Stomach smooth muscle (tissue), 2 donors: ENCODE measurements at regions not wholly inside any gene's neighbourhood (a gene's known extent, or its start where the extent isn't known, plus 50 kb on each side); places are given as distances from the start of the nearest gene placed in this dataset.

Experiments
- H3K27ac ChIP-seq: one replicate; pipeline ENCODE4 v1.7.0; 2013; ENCODE audit warnings: mild to moderate bottlenecking, low read length, inconsistent platforms
- H3K27me3 ChIP-seq, 2 donors: one replicate each; pipeline ENCODE4 v1.7.0; 2013; ENCODE audit warnings: low read length in 2 of 2; ENCODE audit not compliant: insufficient read depth in 2 of 2, control insufficient read depth in 1 of 2
- H3K36me3 ChIP-seq, 2 donors: one replicate each; pipeline ENCODE4 v1.7.0; 2013; ENCODE audit warnings: low read length in 2 of 2; ENCODE audit not compliant: control insufficient read depth in 2 of 2, insufficient read depth in 2 of 2
- H3K4me1 ChIP-seq: one replicate; pipeline ENCODE4 v1.7.0; 2013; ENCODE audit warnings: low read length; ENCODE audit not compliant: control insufficient read depth, insufficient read depth
- H3K4me3 ChIP-seq, 2 donors: one replicate each; pipeline ENCODE4 v1.7.0; 2013; ENCODE audit warnings: low read length in 2 of 2
- H3K9ac ChIP-seq, 2 donors: one replicate each; pipeline ENCODE4 v1.7.0; 2013; ENCODE audit warnings: low read length in 2 of 2, mild to moderate bottlenecking in 1 of 2
- H3K9me3 ChIP-seq, 2 donors: one replicate each; pipeline ENCODE4 v1.7.0; 2013; ENCODE audit warnings: low read length in 2 of 2; ENCODE audit not compliant: control insufficient read depth in 2 of 2
- donor health status: healthy.
- donor health status: Pancreatic carcinoma.

DNA sequence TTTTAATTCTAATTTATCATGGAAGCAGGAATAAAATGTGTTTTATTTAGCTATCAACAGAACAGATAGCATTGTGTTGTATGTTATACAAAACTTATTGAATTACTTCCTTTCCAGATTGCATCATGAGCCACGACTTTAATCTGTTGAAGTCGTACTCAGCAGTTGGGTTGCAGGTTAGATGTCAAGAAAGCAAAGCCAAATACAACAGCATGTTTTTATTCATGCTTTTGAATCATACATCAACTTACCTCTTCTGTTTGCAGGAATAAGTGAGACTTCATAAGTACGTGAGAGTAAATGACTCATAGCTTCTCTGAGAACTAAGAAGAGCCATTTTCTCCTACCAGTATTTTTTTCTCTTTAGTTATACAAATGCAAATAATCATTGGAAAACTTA, 110.8 kb upstream of the ADGRL4 start:
- Histone ChIP-seq H3K27me3 (no peaks in the 10 kb centered on the region), H3K36me3 (no peaks in the 10 kb centered on the region), H3K4me1 (no peaks in the 10 kb centered on the region), H3K4me3 (no peak overlapping the region), H3K9ac (no peak overlapping the region), H3K27ac (no peak overlapping the region), H3K9me3 (no peaks in the 10 kb centered on the region)

DNA sequence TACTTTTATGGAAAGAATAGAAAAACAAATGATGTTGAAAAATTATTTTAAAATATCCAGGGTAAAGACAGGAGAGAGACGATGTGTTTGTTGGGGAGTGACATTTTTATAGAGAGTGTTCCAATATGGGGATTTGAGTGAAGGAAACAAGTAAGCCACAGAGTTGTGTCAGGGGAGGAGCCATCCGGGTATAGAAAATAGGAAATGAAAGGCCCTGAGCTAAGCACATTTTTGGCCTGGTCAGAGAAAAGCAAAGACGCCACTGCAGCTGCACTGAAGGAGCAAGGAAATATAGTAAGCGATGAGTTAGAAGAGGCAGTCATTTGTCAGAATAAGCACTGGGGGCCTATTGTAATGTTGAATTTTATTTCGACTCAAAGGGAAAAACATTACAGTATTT, 107.3 kb upstream of the ADGRL4 start:
- Histone ChIP-seq H3K4me1 (no peaks in the 10 kb centered on the region), H3K27ac (no peak overlapping the region), H3K4me3 (no peak overlapping the region), H3K27me3 (no peaks in the 10 kb centered on the region), H3K36me3 (no peaks in the 10 kb centered on the region), H3K9me3 (no peaks in the 10 kb centered on the region), H3K9ac (no peak overlapping the region)

DNA sequence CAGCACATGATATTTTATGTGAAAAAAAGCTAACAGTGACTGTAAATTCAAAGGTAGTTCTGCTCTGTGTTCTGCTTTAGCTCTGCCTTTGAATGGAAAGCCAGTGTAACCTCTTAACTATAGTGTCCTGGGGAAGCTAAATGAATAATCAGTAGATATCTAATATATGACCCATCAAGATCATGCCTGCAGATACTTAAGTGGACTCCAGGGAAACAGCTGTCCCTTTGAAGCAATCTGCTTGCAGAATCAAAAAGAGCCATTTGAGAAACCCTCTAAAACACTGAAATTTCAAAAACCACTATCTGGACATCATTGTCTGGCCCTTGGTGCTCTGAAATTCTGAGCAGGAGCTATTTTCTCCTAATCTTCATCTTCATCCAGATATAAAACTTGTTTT, 104.2 kb upstream of the ADGRL4 start:
- Histone ChIP-seq H3K4me1 (no peaks in the 10 kb centered on the region), H3K9ac (no peak overlapping the region), H3K36me3 (no peaks in the 10 kb centered on the region), H3K4me3 (no peak overlapping the region), H3K27me3 (no peaks in the 10 kb centered on the region), H3K9me3 (no peaks in the 10 kb centered on the region), H3K27ac (no peak overlapping the region)

DNA sequence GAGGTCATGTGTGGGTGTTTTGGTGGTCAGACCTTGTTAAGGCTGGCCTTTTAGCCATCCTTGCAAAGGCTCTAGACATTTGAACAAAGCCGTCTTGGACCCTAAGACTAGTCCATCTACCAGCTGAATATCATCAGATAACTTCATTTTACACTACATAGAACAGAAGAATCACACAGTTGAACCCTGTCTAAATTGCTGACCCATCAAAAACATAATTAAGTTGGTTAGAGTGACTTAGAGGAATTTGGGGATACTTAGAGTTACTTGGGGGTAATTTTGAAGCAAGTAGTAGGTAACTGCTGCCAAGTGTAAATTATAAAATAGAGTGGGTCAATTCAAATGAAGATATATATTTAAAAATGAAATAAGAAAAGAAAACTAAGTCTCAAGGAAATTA, 102.9 kb upstream of the ADGRL4 start:
- Histone ChIP-seq H3K27ac (no peak overlapping the region), H3K36me3 (no peaks in the 10 kb centered on the region), H3K4me1 (no peaks in the 10 kb centered on the region), H3K27me3 (no peaks in the 10 kb centered on the region), H3K4me3 (no peak overlapping the region), H3K9ac (no peak overlapping the region), H3K9me3 (no peaks in the 10 kb centered on the region)

DNA sequence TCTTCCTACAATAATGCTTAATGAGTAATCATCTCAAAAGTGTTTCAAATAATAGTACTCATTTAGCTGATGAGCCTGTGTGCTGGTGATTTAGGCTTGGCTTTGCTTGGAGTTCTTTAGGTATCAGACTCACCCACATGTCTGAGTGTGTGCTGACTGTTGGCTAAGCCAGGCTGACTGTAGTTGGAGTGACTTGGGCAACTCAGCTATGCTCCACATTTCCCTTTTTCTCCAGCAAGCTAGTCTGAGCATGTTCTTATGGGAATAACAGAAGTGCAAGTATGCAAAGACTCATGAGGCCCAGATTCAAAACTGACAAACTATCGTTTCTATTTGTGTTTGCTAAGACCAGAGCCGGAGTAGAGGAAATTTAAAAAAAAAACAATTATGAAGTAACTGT, 99.0 kb upstream of the ADGRL4 start:
- no peaks in the 10 kb centered on the region for H3K36me3 ChIP-seq
- H3K27ac ChIP-seq: no peak overlapping the region
- no peaks in the 10 kb centered on the region for H3K4me1 ChIP-seq
- no peak overlapping the region for H3K4me3 ChIP-seq
- H3K27me3 ChIP-seq: no peaks in the 10 kb centered on the region
- H3K9me3 ChIP-seq: no peaks in the 10 kb centered on the region
- H3K9ac ChIP-seq: no peak overlapping the region

DNA sequence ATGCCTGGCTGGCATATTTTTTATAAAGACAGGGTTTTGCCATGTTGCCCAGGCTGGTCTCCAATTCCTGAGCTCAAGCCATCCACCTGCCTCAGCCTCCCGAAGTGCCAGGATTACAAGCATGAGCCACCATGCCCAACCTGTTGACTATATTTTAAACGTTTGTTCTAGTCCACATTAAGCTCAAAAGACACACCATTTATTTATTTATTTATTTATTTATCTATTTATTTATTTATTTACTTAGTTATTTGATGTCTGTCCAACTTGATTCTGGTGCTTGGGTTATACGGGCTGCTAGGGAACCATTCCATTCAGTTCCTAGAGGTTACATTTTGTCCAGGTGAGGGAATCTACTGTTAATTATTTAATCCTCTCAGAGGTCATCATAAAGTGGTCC, 98.1 kb upstream of the ADGRL4 start:
- Histone ChIP-seq H3K4me3 (no peak overlapping the region), H3K27me3 (no peaks in the 10 kb centered on the region), H3K27ac (no peak overlapping the region), H3K9ac (no peak overlapping the region), H3K9me3 (no peaks in the 10 kb centered on the region), H3K4me1 (no peaks in the 10 kb centered on the region), H3K36me3 (no peaks in the 10 kb centered on the region)

DNA sequence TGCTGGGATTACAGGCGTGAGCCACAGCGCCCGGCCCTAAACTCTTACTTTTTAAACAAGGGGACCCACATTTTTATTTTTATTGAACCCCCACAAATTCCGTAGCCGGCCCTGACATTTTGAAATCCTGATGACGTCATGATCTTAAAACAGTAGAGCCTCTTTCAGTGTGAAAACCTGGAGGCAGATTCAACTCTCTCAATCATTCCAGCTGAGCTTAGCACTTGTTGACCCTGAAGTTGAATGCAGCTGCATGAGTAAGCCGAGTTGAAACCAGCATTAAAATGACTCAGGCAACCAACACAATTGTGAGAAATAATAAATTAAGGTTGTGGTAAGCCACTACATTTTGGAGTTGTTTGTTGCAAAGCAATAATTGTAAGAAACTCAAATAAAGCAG, 93.9 kb upstream of the ADGRL4 start:
- Histone ChIP-seq H3K4me3 (no peak overlapping the region), H3K36me3 (no peaks in the 10 kb centered on the region), H3K27ac (no peak overlapping the region), H3K27me3 (no peaks in the 10 kb centered on the region), H3K4me1 (no peaks in the 10 kb centered on the region), H3K9ac (no peak overlapping the region), H3K9me3 (no peaks in the 10 kb centered on the region)

DNA sequence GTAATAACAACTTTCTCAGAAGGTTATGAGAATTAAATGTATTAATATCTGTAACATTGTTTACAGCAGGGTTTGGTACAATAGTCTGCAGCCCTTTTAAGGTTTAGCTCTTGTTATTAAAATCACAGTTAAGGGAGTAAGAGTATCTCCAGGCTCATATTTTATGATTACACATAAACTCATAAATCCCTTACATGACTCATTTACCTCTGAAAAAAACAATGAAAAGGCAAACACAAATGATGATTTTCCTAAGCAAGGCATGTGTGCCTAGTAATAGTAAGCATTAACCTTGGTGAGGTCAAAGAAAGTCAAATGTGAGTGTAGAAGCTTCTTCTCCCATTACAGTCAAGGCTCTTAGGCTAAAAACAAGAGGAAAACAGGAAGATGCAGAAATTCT, 84.5 kb upstream of the ADGRL4 start:
- H3K9ac ChIP-seq: no peak overlapping the region

DNA sequence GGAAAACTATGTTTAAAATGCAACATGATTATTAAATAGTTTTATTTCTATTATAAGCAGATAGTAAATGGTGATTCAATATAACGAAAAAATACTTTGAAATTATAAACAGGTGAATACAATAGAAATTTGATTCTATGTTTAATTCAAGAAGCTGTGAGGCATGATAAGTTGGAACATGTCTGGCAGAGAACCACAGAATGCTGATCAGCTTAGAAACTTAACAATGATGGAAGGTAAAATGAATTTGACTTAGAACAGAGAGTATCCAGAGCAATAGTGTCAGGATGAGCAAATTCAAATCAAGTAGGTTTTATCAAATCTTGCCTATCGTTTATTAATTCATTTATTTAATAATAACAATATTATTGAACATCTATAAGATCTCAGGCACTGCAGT, 83.4 kb upstream of the ADGRL4 start:
- no peaks in the 10 kb centered on the region for H3K4me1 ChIP-seq
- no peak overlapping the region for H3K27ac ChIP-seq
- H3K27me3 ChIP-seq: no peaks in the 10 kb centered on the region
- no peak overlapping the region for H3K4me3 ChIP-seq
- H3K9ac ChIP-seq: no peak overlapping the region
- H3K36me3 ChIP-seq: no peaks in the 10 kb centered on the region
- no peaks in the 10 kb centered on the region for H3K9me3 ChIP-seq

More for the DNA sequence above, 84.5 kb upstream of the ADGRL4 start:
- Histone ChIP-seq H3K36me3 (no peaks in the 10 kb centered on the region), H3K9me3 (no peaks in the 10 kb centered on the region), H3K4me3 (no peak overlapping the region), H3K4me1 (no peaks in the 10 kb centered on the region), H3K27me3 (no peaks in the 10 kb centered on the region), H3K27ac (no peak overlapping the region)

DNA sequence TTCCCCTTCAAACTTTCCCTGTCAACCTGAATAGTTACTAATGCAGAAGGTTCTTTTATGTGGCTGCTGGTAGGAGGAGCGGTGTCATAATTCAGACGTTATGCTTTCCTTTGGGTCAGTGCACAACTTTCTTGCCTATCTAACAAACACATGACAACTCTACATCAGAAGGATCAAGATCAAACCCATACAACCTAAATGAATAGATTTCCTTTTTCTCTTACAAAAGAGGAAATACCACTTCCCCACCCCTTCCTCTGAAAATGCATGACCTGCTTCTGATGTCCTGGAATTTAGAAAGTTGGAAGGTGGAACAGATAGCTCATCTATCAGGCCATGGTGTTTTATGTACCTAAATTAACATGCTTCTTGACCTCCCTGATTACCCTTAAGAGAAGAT, 75.7 kb upstream of the ADGRL4 start:
- Histone ChIP-seq H3K9ac (no peak overlapping the region), H3K27ac (no peak overlapping the region), H3K4me3 (no peak overlapping the region), H3K9me3 (no peaks in the 10 kb centered on the region), H3K27me3 (no peaks in the 10 kb centered on the region), H3K4me1 (no peaks in the 10 kb centered on the region), H3K36me3 (no peaks in the 10 kb centered on the region)

DNA sequence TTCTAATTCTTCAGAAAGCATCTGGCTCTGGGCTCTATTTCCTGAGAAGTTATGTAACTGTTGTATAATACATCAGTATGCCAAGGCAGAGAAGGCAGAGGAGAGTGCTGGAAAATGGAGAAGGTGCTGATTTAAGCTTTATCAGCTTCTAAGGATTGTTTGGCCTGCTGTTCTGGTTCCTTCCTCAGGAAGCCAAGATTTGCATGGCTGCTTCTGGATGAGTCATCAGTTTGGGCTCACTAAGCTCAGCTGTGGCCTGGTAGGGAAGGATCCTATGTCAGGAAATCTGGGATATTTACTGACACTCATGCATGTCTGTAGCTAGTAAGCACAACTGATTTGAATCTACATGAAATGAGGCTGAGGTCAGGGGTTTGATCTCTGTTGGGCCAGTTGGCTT, 73.2 kb upstream of the ADGRL4 start:
- Histone ChIP-seq H3K27me3 (no peaks in the 10 kb centered on the region), H3K9ac (no peak overlapping the region), H3K27ac (no peak overlapping the region), H3K9me3 (no peaks in the 10 kb centered on the region), H3K4me1 (no peaks in the 10 kb centered on the region), H3K36me3 (no peaks in the 10 kb centered on the region), H3K4me3 (no peak overlapping the region)

DNA sequence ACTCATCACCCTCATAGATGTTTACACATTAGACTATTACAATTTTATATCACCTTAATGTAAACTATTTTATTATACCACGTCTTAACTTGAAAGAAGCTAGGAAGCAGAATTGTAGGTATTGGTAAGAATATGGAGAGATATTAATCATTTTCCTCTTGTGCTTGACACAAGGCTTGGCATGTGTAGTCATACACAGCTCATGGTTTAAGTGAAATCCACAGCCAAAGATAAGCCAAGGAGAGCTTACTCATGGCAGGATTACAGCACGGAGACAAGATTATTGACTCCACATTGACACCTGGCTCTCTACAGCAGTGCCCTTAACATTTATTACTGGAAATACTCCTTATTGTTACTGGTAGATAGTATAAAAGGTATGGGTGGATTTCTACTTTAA, 68.4 kb upstream of the ADGRL4 start:
- no peak overlapping the region for H3K27ac ChIP-seq
- H3K9ac ChIP-seq: no peak overlapping the region
- no peaks in the 10 kb centered on the region for H3K36me3 ChIP-seq
- no peak overlapping the region for H3K4me3 ChIP-seq
- H3K4me1 ChIP-seq: no peaks in the 10 kb centered on the region
- H3K9me3 ChIP-seq: no peaks in the 10 kb centered on the region
- H3K27me3 ChIP-seq: no peaks in the 10 kb centered on the region
